ENCODE measurements at regions not wholly inside any gene's neighbourhood (a gene's known extent, or its start where the extent isn't known, plus 50 kb on each side); places are given as distances from the start of the nearest gene placed in this dataset.

DNA sequence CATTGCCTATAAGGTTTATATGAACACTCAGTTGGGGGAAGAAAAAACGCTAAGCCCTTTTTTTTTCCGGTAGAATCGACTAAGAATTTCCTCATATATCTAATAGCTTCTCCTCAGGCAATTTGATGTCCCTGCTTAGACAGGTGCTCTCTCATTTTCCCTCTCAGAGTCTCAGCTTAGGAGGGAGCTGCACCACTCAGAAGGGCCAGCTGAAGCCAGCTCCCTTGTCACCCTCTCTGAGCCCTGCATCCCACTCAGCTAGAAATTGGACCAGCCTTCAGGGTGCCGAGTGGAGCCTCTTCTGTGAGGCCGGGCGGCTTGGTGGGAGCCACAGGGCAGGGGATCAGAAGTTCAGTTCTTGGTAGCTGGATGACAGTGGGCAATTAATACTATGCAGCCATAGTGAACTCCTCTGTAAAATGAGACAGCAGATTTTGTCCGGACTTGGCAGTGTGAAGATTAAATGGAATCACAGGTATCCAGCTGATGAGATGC lies 368.5 kb downstream of the MAFB start:
- TF ChIP-seq, protein P1, sequence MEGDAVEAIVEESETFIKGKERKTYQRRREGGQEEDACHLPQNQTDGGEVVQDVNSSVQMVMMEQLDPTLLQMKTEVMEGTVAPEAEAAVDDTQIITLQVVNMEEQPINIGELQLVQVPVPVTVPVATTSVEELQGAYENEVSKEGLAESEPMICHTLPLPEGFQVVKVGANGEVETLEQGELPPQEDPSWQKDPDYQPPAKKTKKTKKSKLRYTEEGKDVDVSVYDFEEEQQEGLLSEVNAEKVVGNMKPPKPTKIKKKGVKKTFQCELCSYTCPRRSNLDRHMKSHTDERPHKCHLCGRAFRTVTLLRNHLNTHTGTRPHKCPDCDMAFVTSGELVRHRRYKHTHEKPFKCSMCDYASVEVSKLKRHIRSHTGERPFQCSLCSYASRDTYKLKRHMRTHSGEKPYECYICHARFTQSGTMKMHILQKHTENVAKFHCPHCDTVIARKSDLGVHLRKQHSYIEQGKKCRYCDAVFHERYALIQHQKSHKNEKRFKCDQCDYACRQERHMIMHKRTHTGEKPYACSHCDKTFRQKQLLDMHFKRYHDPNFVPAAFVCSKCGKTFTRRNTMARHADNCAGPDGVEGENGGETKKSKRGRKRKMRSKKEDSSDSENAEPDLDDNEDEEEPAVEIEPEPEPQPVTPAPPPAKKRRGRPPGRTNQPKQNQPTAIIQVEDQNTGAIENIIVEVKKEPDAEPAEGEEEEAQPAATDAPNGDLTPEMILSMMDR (IDR thresholded peaks at IDR 0.05), result no peak
- TF ChIP-seq POLR2AphosphoS5 (IDR thresholded peaks at IDR 0.05) (no peak), POLR2A (IDR thresholded peaks at IDR 0.05) (no peak), EP300 (IDR thresholded peaks at IDR 0.05) (no peak)

Measured in sigmoid colon (tissue), 4 donors.